Left lung (tissue), 4 donors: ENCODE measurements at regions not wholly inside any gene's neighbourhood (a gene's known extent, or its start where the extent isn't known, plus 50 kb on each side); places are given as distances from the start of the nearest gene placed in this dataset.

Source experiments
- ATAC-seq: fragments of 200-7000 bp; cut with Tn5 transposase; one replicate; pipeline ENCODE4 v1.9.1; 2020; ENCODE audit warnings: moderate library complexity
- DNase-seq, 4 donors: peaks; one replicate each; pipeline ENCODE4 v3.0.0-alpha.2; 2013 to 2020
- H3K27ac ChIP-seq, 2 donors: fragments of 200-600 bp; sonication (generic) in 1 of 2; one replicate each; pipeline versions ENCODE4 v1.5.0 to v1.8.0; 2020 to 2021
- H3K27me3 ChIP-seq, 2 donors: fragments of 200-600 bp; sonication (generic) in 1 of 2; one replicate each; pipeline versions ENCODE4 v1.5.0 to v1.8.0; 2020 to 2021
- H3K36me3 ChIP-seq, 2 donors: fragments of 200-600 bp; sonication (generic) in 1 of 2; one replicate each; pipeline versions ENCODE4 v1.5.0 to v1.8.0; 2020 to 2021
- H3K4me1 ChIP-seq, 2 donors: fragments of 200-600 bp; one replicate each; pipeline ENCODE4 v1.8.0; 2021
- H3K4me3 ChIP-seq, 2 donors: fragments of 200-600 bp; sonication (generic) in 1 of 2; one replicate each; pipeline versions ENCODE4 v1.5.0 to v1.8.0; 2020 to 2021; ENCODE audit warnings: mild to moderate bottlenecking in 1 of 2
- H3K9me3 ChIP-seq, 2 donors: fragments of 200-600 bp; sonication (generic) in 1 of 2; one replicate each; pipeline versions ENCODE4 v1.5.0 to v1.8.0; 2020 to 2021
- CTCF ChIP-seq, 2 donors: fragments of 200-600 bp; sonication (generic) in 1 of 2; IDR thresholded peaks; one replicate each; pipeline versions ENCODE4 v1.5.0 to v1.8.0; 2021; ENCODE audit warnings: antibody characterized with exemption in 2 of 2
- intact Hi-C, 2 donors: fragments of 100-400 bp; cut with DNase I; formaldehyde crosslinking; loops; one replicate each; pipeline versions ENCODE4 v1.11.2 to v1.14.2; 2022
- donor health status: DM: no; HTN: yes; CAD: no.
- donor health status: DM: no; HTN: no; CAD: no.

- Histone ChIP-seq H3K4me3 (no peak overlapping the region), H3K9me3 (no peaks in the 10 kb centered on the region), H3K36me3 (no peaks in the 10 kb centered on the region), H3K4me1 (no peaks in the 10 kb centered on the region), H3K27me3 (no peaks in the 10 kb centered on the region), H3K27ac (no peak overlapping the region)
- intact Hi-C loops: no loop called here
- TF ChIP-seq CTCF (IDR thresholded peaks at IDR 0.05): no peak
- DNase-seq (no peak), ATAC-seq (no peak)
Measured at GRCh38 chr5:53322257-53322656, 158.2 kb upstream of the FST start.

GRCh38 chr5:53323511-53323910 lies 156.9 kb upstream of the FST start:
- H3K27me3 ChIP-seq: no peaks in the 10 kb centered on the region
- no peak for TF ChIP-seq CTCF (IDR thresholded peaks at IDR 0.05)
- intact Hi-C loops: no loop called here
- DNase-seq: no peak
- no peaks in the 10 kb centered on the region for H3K9me3 ChIP-seq
- ATAC-seq: no peak
- no peaks in the 10 kb centered on the region for H3K36me3 ChIP-seq
- H3K27ac ChIP-seq: no peak overlapping the region
- H3K4me1 ChIP-seq: no peaks in the 10 kb centered on the region
- H3K4me3 ChIP-seq: no peak overlapping the region

- Histone ChIP-seq H3K27me3 (no peaks in the 10 kb centered on the region), H3K4me1 (no peaks in the 10 kb centered on the region), H3K36me3 (no peaks in the 10 kb centered on the region), H3K4me3 (no peak overlapping the region), H3K9me3 (no peaks in the 10 kb centered on the region), H3K27ac (no peak overlapping the region)
- no peak for ATAC-seq
- DNase-seq: no peak
- TF ChIP-seq CTCF (IDR thresholded peaks at IDR 0.05): no peak
- intact Hi-C loops: no loop called here
Measured at GRCh38 chr5:53323943-53324642, 156.3 kb upstream of the FST start.

- intact Hi-C loops: no loop called here
- Histone ChIP-seq H3K4me3 (no peak overlapping the region), H3K27me3 (no peaks in the 10 kb centered on the region), H3K27ac (no peak overlapping the region), H3K9me3 (no peaks in the 10 kb centered on the region), H3K4me1 (no peaks in the 10 kb centered on the region), H3K36me3 (no peaks in the 10 kb centered on the region)
- DNase-seq (no peak), ATAC-seq (no peak)
- TF ChIP-seq CTCF (IDR thresholded peaks at IDR 0.05): no peak
Measured at GRCh38 chr5:53326424-53327153, 153.8 kb upstream of the FST start.

GRCh38 chr5:53327811-53328334 lies 152.6 kb upstream of the FST start:
- H3K27ac ChIP-seq: no peak overlapping the region
- no peak for DNase-seq
- H3K4me1 ChIP-seq: no peaks in the 10 kb centered on the region
- no peaks in the 10 kb centered on the region for H3K9me3 ChIP-seq
- TF ChIP-seq CTCF (IDR thresholded peaks at IDR 0.05): no peak
- no peak overlapping the region for H3K4me3 ChIP-seq
- no peaks in the 10 kb centered on the region for H3K36me3 ChIP-seq
- intact Hi-C loops: no loop called here
- ATAC-seq: no peak
- no peaks in the 10 kb centered on the region for H3K27me3 ChIP-seq
